ENCODE measurements at regions not wholly inside any gene's neighbourhood (a gene's known extent, or its start where the extent isn't known, plus 50 kb on each side); places are given as distances from the start of the nearest gene placed in this dataset.
"Not testable (repeated sequence)": the region's sequence is repeated elsewhere in the genome, so short reads cannot be mapped to it uniquely, and the experiment has no call there.

- DNase-seq (ENCODE audit: low read depth, low spot score), result not testable (repeated sequence)
Observed at GRCh38 chr2:95774322-95775192, 182.8 kb downstream of the TRIM43 start.

GRCh38 chr2:95775193-95775531 is 183.4 kb downstream of the TRIM43 start:
- H3K27ac ChIP-seq (ENCODE audit: low read length); H3K27me3 ChIP-seq (ENCODE audit: control insufficient read depth, insufficient read depth, low read length); DNase-seq (ENCODE audit: low read depth, low spot score); BruUV-seq (replicated peaks); intact Hi-C loops (cut with micrococcal nuclease; ENCODE audit: unreplicated experiment); H3K4me3 ChIP-seq (ENCODE audit: low read depth in 2 of 2, low read length in 2 of 2); H3K4me1 ChIP-seq (ENCODE audit: control insufficient read depth, insufficient read depth, low read length); H3K36me3 ChIP-seq (ENCODE audit: control insufficient read depth, insufficient read depth, low read length); in situ Hi-C loops (cut with HindIII; ENCODE audit: low pct_unique_long_range_greater_than_20kb, low sequenced_read_pairs); H3K9me3 ChIP-seq (ENCODE audit: control insufficient read depth, insufficient read depth, low read depth, low read length); CTCF ChIA-PET; POLR2A ChIA-PET: not testable (repeated sequence)
- ATAC-seq, result peak; percentile 82

More at GRCh38 chr2:95774322-95775192, 182.8 kb downstream of the TRIM43 start:
- peak; percentile 64 for ATAC-seq
- H3K36me3 ChIP-seq (ENCODE audit: control insufficient read depth, insufficient read depth, low read length); in situ Hi-C loops (cut with HindIII; ENCODE audit: low pct_unique_long_range_greater_than_20kb, low sequenced_read_pairs); POLR2A ChIA-PET; H3K4me1 ChIP-seq (ENCODE audit: control insufficient read depth, insufficient read depth, low read length); H3K27me3 ChIP-seq (ENCODE audit: control insufficient read depth, insufficient read depth, low read length); BruUV-seq (replicated peaks); H3K27ac ChIP-seq (ENCODE audit: low read length); intact Hi-C loops (cut with micrococcal nuclease; ENCODE audit: unreplicated experiment); CTCF ChIA-PET; H3K4me3 ChIP-seq (ENCODE audit: low read depth in 2 of 2, low read length in 2 of 2); H3K9me3 ChIP-seq (ENCODE audit: control insufficient read depth, insufficient read depth, low read depth, low read length): not testable (repeated sequence)

Data from Panc1 (cell line).